ENCODE measurements at regions not wholly inside any gene's neighbourhood (a gene's known extent, or its start where the extent isn't known, plus 50 kb on each side); places are given as distances from the start of the nearest gene placed in this dataset.

- DNase-seq, result no peak
- H3K4me1 Mint-ChIP-seq, result no peaks in the 10 kb centered on the region
- Histone ChIP-seq H3K9me3 (ENCODE audit: control insufficient read depth in 2 of 2, low read length in 2 of 2) (no peaks in the 10 kb centered on the region), H3K27me3 (ENCODE audit: control insufficient read depth, insufficient read depth, low read length) (no peaks in the 10 kb centered on the region), H3K4me3 (ENCODE audit: low read depth, low read length) (no peak overlapping the region), H3K4me1 (ENCODE audit: control insufficient read depth, insufficient read depth, low read length, poor library complexity, severe bottlenecking) (no peaks in the 10 kb centered on the region), H3K27ac (ENCODE audit: insufficient read depth, low read length, poor library complexity, severe bottlenecking) (no peak overlapping the region), H3K36me3 (ENCODE audit: control insufficient read depth, insufficient read depth, low read length) (no peaks in the 10 kb centered on the region)
- peaks cover 11% of the 10 kb centered on the region for H3K27me3 Mint-ChIP-seq
- no peak overlapping the region for H3K27ac Mint-ChIP-seq
- no peaks in the 10 kb centered on the region for H3K9me3 Mint-ChIP-seq
- no peaks in the 10 kb centered on the region for H3K36me3 Mint-ChIP-seq
- no peak for ATAC-seq (ENCODE audit: low read depth in 2 of 2)
- H3K4me3 Mint-ChIP-seq, result no peak overlapping the region
Measured at GRCh38 chr6:74065705-74066104, 369.7 kb downstream of the CD109 start.

DNA sequence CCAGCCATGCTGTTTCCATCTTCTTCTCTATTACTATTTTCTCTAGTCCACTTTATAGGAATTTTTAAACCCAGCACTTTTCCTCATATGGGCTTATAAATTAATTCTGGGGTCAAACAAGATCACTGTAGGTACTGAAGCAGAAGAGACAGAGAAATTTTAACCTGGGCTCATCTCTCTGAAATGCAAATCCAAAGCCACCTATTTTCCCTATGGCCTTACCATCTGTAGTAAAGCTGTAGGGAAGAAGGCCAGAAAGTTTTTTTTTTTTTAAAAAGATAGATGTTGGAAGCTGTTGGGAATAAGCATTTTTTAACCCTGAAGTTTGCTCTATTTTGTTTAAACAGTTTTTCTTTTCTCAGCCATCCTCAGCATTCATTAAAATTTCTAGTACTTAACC, 367.4 kb downstream of the CD109 start:
- Histone ChIP-seq H3K9me3 (ENCODE audit: control insufficient read depth in 2 of 2, low read length in 2 of 2) (no peaks in the 10 kb centered on the region), H3K27ac (ENCODE audit: insufficient read depth, low read length, poor library complexity, severe bottlenecking) (no peak overlapping the region), H3K4me1 (ENCODE audit: control insufficient read depth, insufficient read depth, low read length, poor library complexity, severe bottlenecking) (no peaks in the 10 kb centered on the region), H3K27me3 (ENCODE audit: control insufficient read depth, insufficient read depth, low read length) (no peaks in the 10 kb centered on the region), H3K4me3 (ENCODE audit: low read depth, low read length) (no peak overlapping the region), H3K36me3 (ENCODE audit: control insufficient read depth, insufficient read depth, low read length) (no peaks in the 10 kb centered on the region)
- Mint-ChIP-seq H3K36me3 (no peaks in the 10 kb centered on the region), H3K4me1 (no peaks in the 10 kb centered on the region), H3K27ac (no peak overlapping the region), H3K4me3 (no peak overlapping the region), H3K27me3 (peaks cover 5% of the 10 kb centered on the region), H3K9me3 (peaks cover 0 to 2% (median 0%) of the 10 kb centered on the region in 7 donors)
- ATAC-seq (ENCODE audit: low read depth in 2 of 2) (no peak), DNase-seq (no peak)

- ATAC-seq (ENCODE audit: low read depth in 2 of 2), result no peak
- Mint-ChIP-seq H3K9me3 (peaks cover 0 to 2% (median 0%) of the 10 kb centered on the region in 7 donors), H3K27me3 (peaks cover 2% of the 10 kb centered on the region)
Measured at GRCh38 chr6:74061201-74061600, 365.2 kb downstream of the CD109 start.

GRCh38 chr6:74060354-74060753, 364.4 kb downstream of the CD109 start:
- Histone ChIP-seq H3K9me3 (ENCODE audit: control insufficient read depth in 2 of 2, low read length in 2 of 2) (no peaks in the 10 kb centered on the region), H3K27me3 (ENCODE audit: control insufficient read depth, insufficient read depth, low read length) (no peaks in the 10 kb centered on the region), H3K4me3 (ENCODE audit: low read depth, low read length) (no peak overlapping the region), H3K27ac (ENCODE audit: insufficient read depth, low read length, poor library complexity, severe bottlenecking) (no peak overlapping the region), H3K4me1 (ENCODE audit: control insufficient read depth, insufficient read depth, low read length, poor library complexity, severe bottlenecking) (no peaks in the 10 kb centered on the region), H3K36me3 (ENCODE audit: control insufficient read depth, insufficient read depth, low read length) (no peaks in the 10 kb centered on the region)
- ATAC-seq (ENCODE audit: low read depth in 2 of 2) (no peak), DNase-seq (no peak)
- H3K27ac Mint-ChIP-seq, result no peak overlapping the region
- H3K4me3 Mint-ChIP-seq, result no peak overlapping the region
- H3K27me3 Mint-ChIP-seq, result no peaks in the 10 kb centered on the region
- no peaks in the 10 kb centered on the region for H3K4me1 Mint-ChIP-seq
- H3K9me3 Mint-ChIP-seq, result peaks cover 0 to 2% (median 2%) of the 10 kb centered on the region in 7 donors
- H3K36me3 Mint-ChIP-seq, result no peaks in the 10 kb centered on the region

More at GRCh38 chr6:74061201-74061600, 365.2 kb downstream of the CD109 start:
- Mint-ChIP-seq H3K4me3 (no peak overlapping the region), H3K27ac (no peak overlapping the region), H3K4me1 (no peaks in the 10 kb centered on the region), H3K36me3 (no peaks in the 10 kb centered on the region)
- no peaks in the 10 kb centered on the region for H3K4me1 ChIP-seq (ENCODE audit: control insufficient read depth, insufficient read depth, low read length, poor library complexity, severe bottlenecking)
- H3K9me3 ChIP-seq (ENCODE audit: control insufficient read depth in 2 of 2, low read length in 2 of 2), result no peaks in the 10 kb centered on the region
- H3K36me3 ChIP-seq (ENCODE audit: control insufficient read depth, insufficient read depth, low read length), result no peaks in the 10 kb centered on the region
- no peak for DNase-seq
- H3K4me3 ChIP-seq (ENCODE audit: low read depth, low read length), result no peak overlapping the region
- H3K27me3 ChIP-seq (ENCODE audit: control insufficient read depth, insufficient read depth, low read length), result no peaks in the 10 kb centered on the region
- no peak overlapping the region for H3K27ac ChIP-seq (ENCODE audit: insufficient read depth, low read length, poor library complexity, severe bottlenecking)

DNA sequence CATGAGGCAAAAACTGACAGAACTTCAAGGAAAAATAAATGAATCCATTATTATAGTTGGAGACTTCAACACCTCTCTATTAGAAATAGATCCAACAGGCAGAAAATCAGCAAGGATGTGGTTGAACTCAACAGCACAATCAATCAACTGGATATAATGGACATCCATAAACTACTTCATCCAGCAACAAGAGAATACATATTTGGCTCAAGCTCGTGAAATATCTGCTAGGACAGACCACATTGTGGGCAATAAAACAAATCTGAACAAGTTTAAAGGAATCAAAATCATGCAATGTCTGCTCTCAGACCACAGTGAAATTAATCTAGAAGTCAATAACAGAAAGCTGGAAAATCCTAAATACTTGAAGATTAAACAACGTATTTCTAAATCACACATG, 362.6 kb downstream of the CD109 start:
- DNase-seq, result no peak
- no peak overlapping the region for H3K27ac Mint-ChIP-seq
- H3K4me3 Mint-ChIP-seq, result no peak overlapping the region
- peaks cover 0 to 3% (median 2%) of the 10 kb centered on the region in 7 donors for H3K9me3 Mint-ChIP-seq
- no peak overlapping the region for H3K27ac ChIP-seq (ENCODE audit: insufficient read depth, low read length, poor library complexity, severe bottlenecking)
- no peaks in the 10 kb centered on the region for H3K9me3 ChIP-seq (ENCODE audit: control insufficient read depth in 2 of 2, low read length in 2 of 2)
- no peak for ATAC-seq (ENCODE audit: low read depth in 2 of 2)
- H3K36me3 Mint-ChIP-seq, result no peaks in the 10 kb centered on the region
- H3K4me1 ChIP-seq (ENCODE audit: control insufficient read depth, insufficient read depth, low read length, poor library complexity, severe bottlenecking), result no peaks in the 10 kb centered on the region
- no peaks in the 10 kb centered on the region for H3K36me3 ChIP-seq (ENCODE audit: control insufficient read depth, insufficient read depth, low read length)
- H3K27me3 Mint-ChIP-seq, result peaks cover 4% of the 10 kb centered on the region
- no peaks in the 10 kb centered on the region for H3K27me3 ChIP-seq (ENCODE audit: control insufficient read depth, insufficient read depth, low read length)
- H3K4me3 ChIP-seq (ENCODE audit: low read depth, low read length), result no peak overlapping the region
- no peaks in the 10 kb centered on the region for H3K4me1 Mint-ChIP-seq

DNA sequence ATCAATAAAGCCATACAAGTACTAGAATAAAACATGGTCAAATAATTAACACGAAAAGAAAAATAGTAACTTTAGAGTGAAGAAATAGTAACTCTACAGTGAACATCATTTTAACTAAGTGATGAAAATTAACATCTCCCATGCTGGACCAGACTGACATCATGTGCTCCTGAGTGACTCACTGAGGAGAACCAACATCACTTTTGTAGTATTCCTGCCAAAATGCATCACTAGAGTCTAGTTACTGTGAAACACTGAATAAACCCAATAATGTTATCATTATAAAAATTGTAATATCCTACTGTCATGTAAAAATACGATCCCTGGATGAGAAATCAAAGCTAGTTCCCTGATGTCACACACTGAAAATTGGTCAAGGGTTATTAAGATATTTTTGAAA, 361.3 kb downstream of the CD109 start:
- Mint-ChIP-seq H3K27me3 (peaks cover 4% of the 10 kb centered on the region), H3K4me1 (no peaks in the 10 kb centered on the region)
- DNase-seq, result no peak

DNA sequence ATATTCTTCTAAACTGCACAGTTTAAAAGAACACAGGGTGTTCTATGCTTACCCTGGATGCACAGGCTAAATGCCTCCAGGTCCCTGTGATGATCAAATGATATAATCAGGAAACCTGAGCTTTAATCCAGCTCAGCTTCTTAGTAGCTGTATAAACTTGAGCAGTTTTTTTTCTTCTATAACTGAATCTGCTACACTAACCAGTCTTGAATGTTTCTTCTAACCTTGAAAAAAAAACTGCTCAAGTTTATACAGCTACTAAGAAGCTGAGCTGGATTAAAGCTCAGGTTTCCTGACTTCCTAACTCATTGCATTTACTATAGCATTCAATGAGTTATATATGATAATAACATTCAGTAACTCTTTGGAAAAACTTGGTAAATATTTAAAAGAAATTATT, 358.2 kb downstream of the CD109 start:
- DNase-seq (no peak), ATAC-seq (ENCODE audit: low read depth in 2 of 2) (no peak)
- no peak overlapping the region for H3K4me3 Mint-ChIP-seq
- Histone ChIP-seq H3K4me1 (ENCODE audit: control insufficient read depth, insufficient read depth, low read length, poor library complexity, severe bottlenecking) (no peaks in the 10 kb centered on the region), H3K27ac (ENCODE audit: insufficient read depth, low read length, poor library complexity, severe bottlenecking) (no peak overlapping the region), H3K36me3 (ENCODE audit: control insufficient read depth, insufficient read depth, low read length) (no peaks in the 10 kb centered on the region), H3K9me3 (ENCODE audit: control insufficient read depth in 2 of 2, low read length in 2 of 2) (no peaks in the 10 kb centered on the region), H3K27me3 (ENCODE audit: control insufficient read depth, insufficient read depth, low read length) (no peaks in the 10 kb centered on the region), H3K4me3 (ENCODE audit: low read depth, low read length) (no peak overlapping the region)
- peaks cover 4% of the 10 kb centered on the region for H3K27me3 Mint-ChIP-seq
- no peak overlapping the region for H3K27ac Mint-ChIP-seq
- H3K4me1 Mint-ChIP-seq, result no peaks in the 10 kb centered on the region
- H3K36me3 Mint-ChIP-seq, result no peaks in the 10 kb centered on the region
- peaks cover 0 to 3% (median 0%) of the 10 kb centered on the region in 7 donors for H3K9me3 Mint-ChIP-seq

More for the DNA sequence above, 361.3 kb downstream of the CD109 start:
- H3K27ac ChIP-seq (ENCODE audit: insufficient read depth, low read length, poor library complexity, severe bottlenecking), result no peak overlapping the region
- Mint-ChIP-seq H3K4me3 (no peak overlapping the region), H3K36me3 (no peaks in the 10 kb centered on the region), H3K27ac (no peak overlapping the region), H3K9me3 (peaks cover 0 to 3% (median 2%) of the 10 kb centered on the region in 7 donors)
- no peaks in the 10 kb centered on the region for H3K9me3 ChIP-seq (ENCODE audit: control insufficient read depth in 2 of 2, low read length in 2 of 2)
- no peaks in the 10 kb centered on the region for H3K4me1 ChIP-seq (ENCODE audit: control insufficient read depth, insufficient read depth, low read length, poor library complexity, severe bottlenecking)
- H3K27me3 ChIP-seq (ENCODE audit: control insufficient read depth, insufficient read depth, low read length), result no peaks in the 10 kb centered on the region
- H3K36me3 ChIP-seq (ENCODE audit: control insufficient read depth, insufficient read depth, low read length), result no peaks in the 10 kb centered on the region
- no peak for ATAC-seq (ENCODE audit: low read depth in 2 of 2)
- H3K4me3 ChIP-seq (ENCODE audit: low read depth, low read length), result no peak overlapping the region

- no peak for ATAC-seq (ENCODE audit: low read depth in 2 of 2)
- Histone ChIP-seq H3K27me3 (ENCODE audit: control insufficient read depth, insufficient read depth, low read length) (no peaks in the 10 kb centered on the region), H3K36me3 (ENCODE audit: control insufficient read depth, insufficient read depth, low read length) (no peaks in the 10 kb centered on the region), H3K27ac (ENCODE audit: insufficient read depth, low read length, poor library complexity, severe bottlenecking) (no peak overlapping the region), H3K4me1 (ENCODE audit: control insufficient read depth, insufficient read depth, low read length, poor library complexity, severe bottlenecking) (no peaks in the 10 kb centered on the region), H3K9me3 (ENCODE audit: control insufficient read depth in 2 of 2, low read length in 2 of 2) (no peaks in the 10 kb centered on the region), H3K4me3 (ENCODE audit: low read depth, low read length) (no peak overlapping the region)
- H3K27me3 Mint-ChIP-seq, result peaks cover 4% of the 10 kb centered on the region
- no peak overlapping the region for H3K27ac Mint-ChIP-seq
- H3K4me3 Mint-ChIP-seq, result no peak overlapping the region
- H3K4me1 Mint-ChIP-seq, result no peaks in the 10 kb centered on the region
- H3K36me3 Mint-ChIP-seq, result no peaks in the 10 kb centered on the region
- DNase-seq, result no peak
- peaks cover 0 to 3% (median 0%) of the 10 kb centered on the region in 7 donors for H3K9me3 Mint-ChIP-seq
Measured at GRCh38 chr6:74050921-74051320, 354.9 kb downstream of the CD109 start.

Measured in CD4-positive, CD25-positive, alpha-beta regulatory T cell (primary cell).